SU-DHL-6 (cell line): ENCODE measurements at regions not wholly inside any gene's neighbourhood (a gene's known extent, or its start where the extent isn't known, plus 50 kb on each side); places are given as distances from the start of the nearest gene placed in this dataset.

Source experiments
- CTCF ChIP-seq: fragments of 200-600 bp; sonication (generic); IDR thresholded peaks from one replicate; pipeline ENCODE4 v1.5.1; 2017; ENCODE audit warnings: antibody characterized with exemption, mild to moderate bottlenecking, low read length, moderate library complexity; ENCODE audit not compliant: insufficient read depth, poor library complexity, severe bottlenecking
- EZH2phosphoT487 ChIP-seq: fragments of 200-600 bp; sonication (generic), shearing (Covaris generic); conservative IDR thresholded peaks from 2 replicates; pipeline ENCODE4 v1.6.1; 2018; ENCODE audit warnings: mild to moderate bottlenecking, antibody characterized with exemption, low read length, moderate library complexity, mixed read lengths

GRCh38 chr6:67011441-67011840 lies 1304.4 kb upstream of the EYS start:
- TF ChIP-seq CTCF (no peak), EZH2phosphoT487 (no peak)
